T-helper 2 cell treated with Interferon-gamma antibody and Interleukin-4, amounts not matched to agents 5 μg/mL and 100 μg/mL, for 36 hours (primary cell): ENCODE measurements at regions not wholly inside any gene's neighbourhood (a gene's known extent, or its start where the extent isn't known, plus 50 kb on each side); places are given as distances from the start of the nearest gene placed in this dataset.

ENCODE experiments used
- DNase-seq: peaks from one replicate; pipeline ENCODE4 v3.0.0; 2021; ENCODE audit warnings: low spot score
- H3K27ac Mint-ChIP-seq: one replicate; pipeline ENCODE4 v1.8.0; 2021; ENCODE audit warnings: mild to moderate bottlenecking, mixed read lengths
- H3K27me3 Mint-ChIP-seq: one replicate; pipeline ENCODE4 v1.8.0; 2021; ENCODE audit warnings: low read depth, mixed read lengths
- H3K36me3 Mint-ChIP-seq: one replicate; pipeline ENCODE4 v1.8.0; 2021; ENCODE audit warnings: low read depth, mixed read lengths
- H3K4me1 Mint-ChIP-seq: one replicate; pipeline ENCODE4 v1.8.0; 2021; ENCODE audit warnings: low read depth, mixed read lengths
- H3K4me3 Mint-ChIP-seq: one replicate; pipeline ENCODE4 v1.8.0; 2022; ENCODE audit warnings: mild to moderate bottlenecking, moderate library complexity, mixed read lengths
- H3K9me3 Mint-ChIP-seq: one replicate; pipeline ENCODE4 v1.8.0; 2021; ENCODE audit warnings: mixed read lengths

- peaks cover 13% of the 10 kb centered on the region for H3K9me3 Mint-ChIP-seq
- no peak overlapping the region for H3K4me3 Mint-ChIP-seq
- H3K27me3 Mint-ChIP-seq, result no peaks in the 10 kb centered on the region
- H3K27ac Mint-ChIP-seq, result no peak overlapping the region
- DNase-seq, result no peak
- no peaks in the 10 kb centered on the region for H3K4me1 Mint-ChIP-seq
- no peaks in the 10 kb centered on the region for H3K36me3 Mint-ChIP-seq
Observed at GRCh38 chr7:19317461-19317860, 172.2 kb upstream of the FERD3L start.

DNA sequence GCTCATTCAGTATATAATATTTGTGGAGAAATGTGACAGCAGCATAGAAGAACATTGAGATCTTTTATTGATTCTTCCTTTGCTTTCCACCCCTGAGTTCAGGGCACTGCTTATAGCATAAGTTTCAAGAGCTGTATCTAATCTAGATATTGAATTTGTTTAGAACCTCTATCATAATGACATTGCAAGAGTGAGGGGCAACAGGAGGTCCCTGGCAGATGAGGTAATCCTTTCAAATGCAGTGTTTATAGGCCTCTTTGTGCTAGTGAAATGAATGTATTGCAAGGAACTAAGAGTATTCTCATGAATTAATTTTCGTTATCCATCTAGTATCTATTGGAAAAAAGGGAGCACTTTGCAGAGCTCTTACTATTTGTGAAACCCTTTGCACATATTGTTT, 167.2 kb upstream of the FERD3L start:
- no peaks in the 10 kb centered on the region for H3K9me3 Mint-ChIP-seq
- no peaks in the 10 kb centered on the region for H3K4me1 Mint-ChIP-seq
- H3K36me3 Mint-ChIP-seq, result no peaks in the 10 kb centered on the region
- no peak for DNase-seq
- H3K27ac Mint-ChIP-seq, result no peak overlapping the region
- no peak overlapping the region for H3K4me3 Mint-ChIP-seq
- H3K27me3 Mint-ChIP-seq, result no peaks in the 10 kb centered on the region

GRCh38 chr7:19307554-19307953, 162.3 kb upstream of the FERD3L start:
- Mint-ChIP-seq H3K4me1 (no peaks in the 10 kb centered on the region), H3K27ac (no peak overlapping the region), H3K9me3 (no peaks in the 10 kb centered on the region), H3K27me3 (no peaks in the 10 kb centered on the region), H3K36me3 (no peaks in the 10 kb centered on the region), H3K4me3 (no peak overlapping the region)
- no peak for DNase-seq

DNA sequence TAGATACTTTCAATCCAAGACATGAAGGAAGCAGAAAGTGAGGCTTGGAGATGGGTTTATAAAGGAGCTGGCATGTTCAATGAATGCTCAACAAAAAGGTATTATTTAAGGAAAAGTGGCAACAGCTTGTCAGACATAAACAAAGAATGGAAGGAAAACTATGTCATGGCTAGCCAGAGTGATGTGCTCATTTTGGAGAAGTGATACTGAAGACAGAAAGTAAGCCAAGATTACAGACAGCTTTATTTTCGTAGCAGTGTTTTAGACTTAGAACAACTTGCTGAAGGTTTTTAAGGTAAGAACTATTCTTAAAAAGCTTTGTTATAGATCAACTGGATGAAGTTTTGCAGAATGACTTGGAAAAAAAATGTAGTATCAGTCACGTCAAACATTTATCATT, 160.5 kb upstream of the FERD3L start:
- Mint-ChIP-seq H3K4me3 (no peak overlapping the region), H3K27ac (no peak overlapping the region), H3K36me3 (no peaks in the 10 kb centered on the region), H3K27me3 (no peaks in the 10 kb centered on the region), H3K9me3 (no peaks in the 10 kb centered on the region), H3K4me1 (no peaks in the 10 kb centered on the region)
- no peak for DNase-seq

GRCh38 chr7:19304086-19304485, 158.9 kb upstream of the FERD3L start:
- Mint-ChIP-seq H3K27ac (no peak overlapping the region), H3K4me1 (no peaks in the 10 kb centered on the region), H3K9me3 (no peaks in the 10 kb centered on the region), H3K27me3 (no peaks in the 10 kb centered on the region), H3K36me3 (no peaks in the 10 kb centered on the region), H3K4me3 (no peak overlapping the region)
- DNase-seq, result no peak

DNA sequence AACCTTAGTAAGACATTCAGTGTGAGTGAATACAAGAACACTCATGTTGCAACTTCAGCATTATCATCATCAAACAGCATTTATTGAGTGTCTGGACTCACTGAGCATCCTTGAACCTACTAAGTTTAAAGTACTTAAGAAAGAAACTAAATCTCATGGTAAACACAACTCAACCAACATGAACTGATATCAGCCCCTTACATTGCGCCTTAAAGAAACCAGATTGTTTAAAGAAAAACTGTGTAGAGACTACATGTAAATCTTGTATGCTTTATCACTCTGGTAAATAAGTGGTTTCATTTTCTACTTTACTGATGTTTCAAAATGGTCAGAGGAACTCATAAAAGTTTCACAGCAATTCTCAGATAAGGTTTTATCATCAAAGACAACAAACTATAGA, 157.5 kb upstream of the FERD3L start:
- Mint-ChIP-seq H3K4me3 (no peak overlapping the region), H3K9me3 (no peaks in the 10 kb centered on the region), H3K27me3 (no peaks in the 10 kb centered on the region), H3K4me1 (no peaks in the 10 kb centered on the region), H3K36me3 (no peaks in the 10 kb centered on the region), H3K27ac (no peak overlapping the region)
- no peak for DNase-seq

- H3K4me3 Mint-ChIP-seq, result no peak overlapping the region
- no peak for DNase-seq
- H3K36me3 Mint-ChIP-seq, result no peaks in the 10 kb centered on the region
- no peaks in the 10 kb centered on the region for H3K4me1 Mint-ChIP-seq
- H3K27me3 Mint-ChIP-seq, result no peaks in the 10 kb centered on the region
- no peaks in the 10 kb centered on the region for H3K9me3 Mint-ChIP-seq
- no peak overlapping the region for H3K27ac Mint-ChIP-seq
Observed at GRCh38 chr7:19296617-19297016, 151.4 kb upstream of the FERD3L start.

GRCh38 chr7:19295376-19295775, 150.2 kb upstream of the FERD3L start:
- no peak for DNase-seq
- Mint-ChIP-seq H3K27ac (no peak overlapping the region), H3K9me3 (no peaks in the 10 kb centered on the region), H3K4me1 (no peaks in the 10 kb centered on the region), H3K36me3 (no peaks in the 10 kb centered on the region), H3K4me3 (no peak overlapping the region), H3K27me3 (no peaks in the 10 kb centered on the region)

DNA sequence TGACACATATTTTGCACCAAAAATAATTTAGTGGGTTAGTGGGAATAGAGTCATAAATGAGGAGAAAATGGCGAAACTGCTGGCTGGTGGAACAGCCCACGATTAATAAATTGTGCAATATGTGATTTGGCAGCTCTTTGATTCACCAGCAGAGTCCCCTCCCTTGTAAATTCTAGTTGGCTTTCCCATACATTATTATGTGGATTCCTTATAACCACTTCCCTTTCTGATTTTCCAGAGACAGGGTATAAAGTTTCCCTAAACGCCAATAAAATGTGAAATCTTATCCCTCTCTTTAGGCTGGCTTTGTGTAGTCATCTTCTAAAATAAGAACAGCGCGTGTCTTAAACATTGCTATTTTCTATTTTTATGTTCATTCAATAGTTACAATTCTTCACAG, 149.4 kb upstream of the FERD3L start:
- Mint-ChIP-seq H3K4me3 (no peak overlapping the region), H3K36me3 (no peaks in the 10 kb centered on the region), H3K27ac (no peak overlapping the region), H3K9me3 (no peaks in the 10 kb centered on the region), H3K4me1 (no peaks in the 10 kb centered on the region), H3K27me3 (no peaks in the 10 kb centered on the region)
- no peak for DNase-seq

DNA sequence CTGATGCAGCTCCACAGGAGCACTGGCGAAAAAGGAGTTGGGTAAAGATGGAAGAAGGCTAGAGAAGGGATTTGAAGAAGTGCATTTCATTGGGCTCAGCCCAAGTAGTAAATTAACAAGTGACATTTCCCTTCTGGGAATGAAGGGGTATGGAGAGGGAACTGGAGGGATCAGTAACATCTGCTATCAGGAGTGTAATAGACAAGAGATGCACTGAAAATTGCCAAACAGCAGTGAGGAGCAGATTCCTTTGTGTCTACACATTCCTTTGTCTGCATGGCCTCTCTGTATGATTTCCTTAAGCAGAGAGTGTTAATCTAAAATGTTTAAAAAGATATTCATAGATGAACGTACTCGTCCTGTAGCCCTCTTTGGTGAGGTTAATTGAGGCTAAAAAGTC, 148.2 kb upstream of the FERD3L start:
- H3K27me3 Mint-ChIP-seq, result no peaks in the 10 kb centered on the region
- H3K4me3 Mint-ChIP-seq, result no peak overlapping the region
- no peaks in the 10 kb centered on the region for H3K4me1 Mint-ChIP-seq
- H3K27ac Mint-ChIP-seq, result no peak overlapping the region
- H3K9me3 Mint-ChIP-seq, result no peaks in the 10 kb centered on the region
- no peak for DNase-seq
- no peaks in the 10 kb centered on the region for H3K36me3 Mint-ChIP-seq

GRCh38 chr7:19290968-19291367, 145.7 kb upstream of the FERD3L start:
- H3K27me3 Mint-ChIP-seq, result no peaks in the 10 kb centered on the region

GRCh38 chr7:19290066-19290465, 144.8 kb upstream of the FERD3L start:
- no peak for DNase-seq
- Mint-ChIP-seq H3K4me3 (no peak overlapping the region), H3K4me1 (no peaks in the 10 kb centered on the region), H3K9me3 (no peaks in the 10 kb centered on the region), H3K27me3 (no peaks in the 10 kb centered on the region), H3K36me3 (no peaks in the 10 kb centered on the region), H3K27ac (no peak overlapping the region)

More at GRCh38 chr7:19290968-19291367, 145.7 kb upstream of the FERD3L start:
- H3K4me1 Mint-ChIP-seq, result no peaks in the 10 kb centered on the region
- no peak overlapping the region for H3K27ac Mint-ChIP-seq
- no peak for DNase-seq
- no peak overlapping the region for H3K4me3 Mint-ChIP-seq
- H3K9me3 Mint-ChIP-seq, result no peaks in the 10 kb centered on the region
- H3K36me3 Mint-ChIP-seq, result no peaks in the 10 kb centered on the region

DNA sequence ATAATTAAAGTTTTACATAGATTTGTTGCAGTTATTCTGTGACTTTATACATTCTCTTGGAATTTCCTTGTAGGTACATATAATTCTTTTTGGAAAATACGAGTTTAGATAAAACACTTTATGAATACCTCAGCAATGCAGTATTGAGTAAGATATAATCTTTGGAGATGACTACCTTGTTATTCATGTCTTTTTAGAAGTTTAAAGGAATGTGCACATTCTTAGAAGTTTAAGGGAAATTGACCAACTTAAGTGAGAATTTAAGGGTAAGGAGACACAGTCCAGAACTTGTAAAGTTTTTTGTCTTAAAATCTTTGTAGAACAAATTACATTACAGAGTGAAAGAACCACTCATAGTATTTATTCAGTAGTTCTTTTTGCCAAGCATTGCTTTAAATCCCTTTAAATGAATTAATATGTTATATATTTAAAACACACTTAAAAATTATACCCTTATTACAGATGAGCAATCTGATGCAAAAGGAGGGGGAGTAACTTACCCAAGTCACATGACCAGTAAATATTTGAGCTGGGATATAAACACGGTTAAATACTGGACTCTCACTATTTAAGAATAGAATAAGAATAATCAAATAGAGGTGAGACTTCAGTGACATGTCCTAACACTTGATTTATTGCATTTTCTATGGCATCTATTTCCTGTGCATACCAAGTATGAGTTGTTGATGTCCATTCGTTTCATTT, 139.5 kb upstream of the FERD3L start:
- Mint-ChIP-seq H3K4me1 (no peaks in the 10 kb centered on the region), H3K9me3 (no peaks in the 10 kb centered on the region), H3K36me3 (no peaks in the 10 kb centered on the region), H3K27me3 (no peaks in the 10 kb centered on the region), H3K4me3 (no peak overlapping the region), H3K27ac (no peak overlapping the region)
- no peak for DNase-seq

DNA sequence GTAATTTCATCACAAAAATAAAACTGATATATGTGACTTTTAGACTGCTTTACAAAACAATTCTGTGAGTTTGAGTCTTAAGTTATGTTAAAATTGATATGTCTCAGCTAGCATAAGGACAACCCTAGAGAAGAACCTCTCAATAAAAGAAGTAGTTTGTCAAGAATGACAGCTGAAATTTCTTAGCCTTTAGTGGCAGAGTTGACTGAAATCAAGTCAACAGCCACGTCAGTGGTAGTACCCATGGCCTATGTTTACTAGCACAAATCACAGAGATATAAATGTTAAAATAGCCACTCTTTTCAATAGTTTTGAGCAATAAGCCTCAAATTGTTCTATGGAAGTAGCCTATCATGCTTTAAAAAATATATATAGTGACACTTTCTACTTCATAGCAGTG, 138.9 kb upstream of the FERD3L start:
- Mint-ChIP-seq H3K4me1 (no peaks in the 10 kb centered on the region), H3K27me3 (no peaks in the 10 kb centered on the region), H3K9me3 (no peaks in the 10 kb centered on the region), H3K36me3 (no peaks in the 10 kb centered on the region), H3K4me3 (no peak overlapping the region), H3K27ac (no peak overlapping the region)
- DNase-seq, result no peak

DNA sequence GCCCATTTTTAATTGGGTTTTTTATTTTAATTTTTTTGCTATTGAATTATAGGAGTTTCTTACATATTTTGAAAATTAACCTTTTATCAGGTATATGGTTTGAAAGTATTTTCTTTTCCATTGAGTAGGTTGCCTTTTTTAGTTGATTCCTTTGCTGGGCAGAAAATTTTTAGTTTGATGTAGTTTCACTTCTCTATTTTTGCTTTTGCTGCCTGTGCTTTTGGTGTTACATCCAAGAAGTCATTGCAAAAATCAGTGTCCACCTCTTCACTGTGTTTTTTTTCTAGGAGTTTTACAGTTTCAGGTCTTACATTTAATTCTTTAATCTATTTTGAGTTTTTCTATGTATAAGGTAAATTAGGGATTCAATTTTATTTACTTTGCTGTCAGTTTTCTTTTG, 129.8 kb upstream of the FERD3L start:
- Mint-ChIP-seq H3K9me3 (peaks cover 9% of the 10 kb centered on the region), H3K27ac (no peak overlapping the region)

More for the DNA sequence above, 129.8 kb upstream of the FERD3L start:
- Mint-ChIP-seq H3K4me1 (no peaks in the 10 kb centered on the region), H3K4me3 (no peak overlapping the region), H3K36me3 (no peaks in the 10 kb centered on the region), H3K27me3 (no peaks in the 10 kb centered on the region)
- DNase-seq, result no peak
